ENCODE measurements at regions not wholly inside any gene's neighbourhood (a gene's known extent, or its start where the extent isn't known, plus 50 kb on each side); places are given as distances from the start of the nearest gene placed in this dataset.

DNA sequence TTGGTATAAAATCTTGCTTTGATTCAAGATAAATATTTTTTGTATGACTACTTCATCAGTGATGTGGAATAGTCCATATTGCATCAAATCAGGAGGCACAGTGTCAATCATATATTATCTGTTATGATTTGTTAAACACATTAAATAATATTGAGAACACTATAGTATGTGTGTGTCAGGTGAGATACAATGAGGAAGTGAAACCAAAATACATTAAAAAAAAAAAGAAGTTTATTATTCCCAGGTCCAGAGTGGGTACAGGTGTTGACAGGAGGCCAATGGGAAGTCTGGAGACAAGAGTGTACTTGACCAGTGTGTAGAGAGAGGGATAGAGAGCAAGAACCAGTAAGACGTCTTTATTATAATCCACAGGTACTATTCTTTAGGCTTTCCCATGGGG, 292.6 kb downstream of the FSIP2 start:
- intact Hi-C loops (cut with DNase I; ENCODE audit: low total_unique reads): no loop called here
- no peak for TF ChIP-seq POLR2A (IDR thresholded peaks at IDR 0.05)
- TF ChIP-seq POLR2AphosphoS5 (IDR thresholded peaks at IDR 0.05): no peak
- TF ChIP-seq, protein P1, sequence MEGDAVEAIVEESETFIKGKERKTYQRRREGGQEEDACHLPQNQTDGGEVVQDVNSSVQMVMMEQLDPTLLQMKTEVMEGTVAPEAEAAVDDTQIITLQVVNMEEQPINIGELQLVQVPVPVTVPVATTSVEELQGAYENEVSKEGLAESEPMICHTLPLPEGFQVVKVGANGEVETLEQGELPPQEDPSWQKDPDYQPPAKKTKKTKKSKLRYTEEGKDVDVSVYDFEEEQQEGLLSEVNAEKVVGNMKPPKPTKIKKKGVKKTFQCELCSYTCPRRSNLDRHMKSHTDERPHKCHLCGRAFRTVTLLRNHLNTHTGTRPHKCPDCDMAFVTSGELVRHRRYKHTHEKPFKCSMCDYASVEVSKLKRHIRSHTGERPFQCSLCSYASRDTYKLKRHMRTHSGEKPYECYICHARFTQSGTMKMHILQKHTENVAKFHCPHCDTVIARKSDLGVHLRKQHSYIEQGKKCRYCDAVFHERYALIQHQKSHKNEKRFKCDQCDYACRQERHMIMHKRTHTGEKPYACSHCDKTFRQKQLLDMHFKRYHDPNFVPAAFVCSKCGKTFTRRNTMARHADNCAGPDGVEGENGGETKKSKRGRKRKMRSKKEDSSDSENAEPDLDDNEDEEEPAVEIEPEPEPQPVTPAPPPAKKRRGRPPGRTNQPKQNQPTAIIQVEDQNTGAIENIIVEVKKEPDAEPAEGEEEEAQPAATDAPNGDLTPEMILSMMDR (IDR thresholded peaks at IDR 0.05 in 8 of 11, conservative IDR thresholded peaks at IDR 0.05 in 3 of 11): no peak

DNA sequence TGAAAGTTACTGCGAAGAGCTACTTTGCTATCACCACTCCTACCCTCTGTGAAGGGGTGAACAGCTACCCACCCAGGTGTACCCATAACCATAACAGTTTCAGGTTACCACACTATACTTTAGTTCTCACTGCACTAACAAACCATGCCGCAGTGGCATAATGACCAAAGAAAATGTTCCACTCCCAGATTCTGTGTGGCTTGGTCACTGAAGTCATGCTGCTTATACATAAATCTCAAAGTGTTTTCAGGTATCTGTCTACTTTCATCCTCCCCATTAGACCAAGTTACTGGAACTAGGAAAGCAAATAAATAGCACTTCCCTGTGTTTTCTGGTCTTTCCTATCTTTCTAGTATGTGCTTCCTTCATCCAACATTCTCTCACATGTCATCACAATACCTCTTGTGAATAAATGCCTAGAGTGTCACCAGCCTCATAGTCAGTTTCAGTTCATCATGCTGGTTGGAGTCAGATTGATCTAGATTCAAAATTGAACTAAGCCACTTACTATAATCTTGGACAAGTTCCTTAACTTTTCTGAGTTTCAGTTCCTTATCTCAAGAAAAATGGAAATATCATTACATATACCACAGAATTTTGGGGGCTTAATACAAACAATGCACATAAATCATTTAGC, 293.6 kb downstream of the FSIP2 start:
- Histone ChIP-seq H3K4me3 (no peak overlapping the region), H3K36me3 (no peaks in the 10 kb centered on the region), H3K27ac (no peak overlapping the region), H3K9me3 (no peaks in the 10 kb centered on the region), H3K27me3 (replicated peaks in 1 of 7) (no peaks in the 10 kb centered on the region), H3K4me1 (no peaks in the 10 kb centered on the region)
- 91 to 98% (median 93%) methylated on average over 2 of the region's 2 CpGs for WGBS, 5 donors
- DNase-seq: no peak
- TF ChIP-seq, protein P1 (IDR thresholded peaks at IDR 0.05 in 8 of 11, conservative IDR thresholded peaks at IDR 0.05 in 3 of 11): no peak
- TF ChIP-seq POLR2AphosphoS5 (IDR thresholded peaks at IDR 0.05): no peak
- TF ChIP-seq POLR2A (IDR thresholded peaks at IDR 0.05): no peak
- intact Hi-C loops (cut with DNase I; ENCODE audit: low total_unique reads): no loop called here

More for the DNA sequence above, 292.6 kb downstream of the FSIP2 start:
- 88 to 96% (median 91%) methylated on average over 1 of the region's 1 CpG for WGBS, 5 donors
- H3K4me3 ChIP-seq: no peak overlapping the region
- H3K4me1 ChIP-seq: no peaks in the 10 kb centered on the region
- no peak for DNase-seq
- H3K27ac ChIP-seq: no peak overlapping the region
- no peaks in the 10 kb centered on the region for H3K27me3 ChIP-seq (replicated peaks in 1 of 7)
- H3K9me3 ChIP-seq: no peaks in the 10 kb centered on the region
- no peaks in the 10 kb centered on the region for H3K36me3 ChIP-seq

DNA sequence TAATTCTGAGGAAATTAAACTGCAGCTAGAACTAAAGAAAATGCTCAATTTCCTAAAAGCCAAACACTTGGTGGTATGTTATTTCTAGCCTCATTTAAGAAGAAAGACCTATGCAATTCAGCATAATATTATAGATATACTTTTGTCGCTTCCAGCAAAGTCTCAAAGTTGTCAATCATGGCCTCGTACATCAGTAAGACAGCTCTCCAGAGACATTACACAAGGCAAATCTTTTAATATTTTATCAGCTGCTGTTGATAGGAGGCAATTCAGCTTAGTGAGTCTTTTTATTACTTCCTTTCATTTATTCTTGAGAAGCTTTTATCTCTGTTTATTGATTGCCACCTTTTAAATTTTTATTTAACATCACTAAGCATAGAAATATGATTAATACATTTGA, 294.3 kb downstream of the FSIP2 start:
- no peaks in the 10 kb centered on the region for H3K36me3 ChIP-seq
- H3K4me3 ChIP-seq: no peak overlapping the region
- intact Hi-C loops (cut with DNase I; ENCODE audit: low total_unique reads): no loop called here
- no peak for DNase-seq
- TF ChIP-seq POLR2A (IDR thresholded peaks at IDR 0.05) (no peak), POLR2AphosphoS5 (IDR thresholded peaks at IDR 0.05) (no peak)
- TF ChIP-seq, protein P1 (IDR thresholded peaks at IDR 0.05 in 8 of 11, conservative IDR thresholded peaks at IDR 0.05 in 3 of 11): no peak
- no peaks in the 10 kb centered on the region for H3K4me1 ChIP-seq
- no peaks in the 10 kb centered on the region for H3K9me3 ChIP-seq
- no peaks in the 10 kb centered on the region for H3K27me3 ChIP-seq (replicated peaks in 1 of 7)
- WGBS, 5 donors: 89 to 93% (median 91%) methylated on average over 2 of the region's 2 CpGs
- H3K27ac ChIP-seq: no peak overlapping the region

DNA sequence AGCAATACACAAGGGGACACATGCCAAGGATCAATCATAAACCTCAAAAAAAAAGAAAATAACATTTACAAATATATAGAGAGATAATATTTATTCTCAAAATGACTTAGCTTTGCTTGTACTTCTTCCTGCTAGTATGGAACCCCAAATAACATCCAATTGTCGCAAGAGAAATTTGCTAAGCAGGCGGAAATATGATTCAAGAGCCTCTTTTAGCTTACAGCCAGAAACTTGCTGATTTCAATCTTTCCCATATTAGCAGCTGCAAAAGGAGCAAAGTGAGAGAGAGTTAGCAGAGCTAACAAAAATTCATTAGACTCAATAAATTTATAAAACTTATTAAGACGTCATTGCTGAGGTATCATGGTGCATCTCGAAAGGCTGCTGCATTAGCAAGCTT, 294.9 kb downstream of the FSIP2 start:
- WGBS, 5 donors: 87 to 93% (median 90%) methylated on average over 4 of the region's 4 CpGs
- Histone ChIP-seq H3K4me1 (no peaks in the 10 kb centered on the region), H3K9me3 (no peaks in the 10 kb centered on the region), H3K27me3 (replicated peaks in 1 of 7) (no peaks in the 10 kb centered on the region), H3K27ac (no peak overlapping the region), H3K36me3 (no peaks in the 10 kb centered on the region), H3K4me3 (no peak overlapping the region)
- TF ChIP-seq POLR2AphosphoS5 (IDR thresholded peaks at IDR 0.05): no peak
- TF ChIP-seq, protein P1 (IDR thresholded peaks at IDR 0.05 in 8 of 11, conservative IDR thresholded peaks at IDR 0.05 in 3 of 11): no peak
- TF ChIP-seq POLR2A (IDR thresholded peaks at IDR 0.05): no peak
- no peak for DNase-seq
- intact Hi-C loops (cut with DNase I; ENCODE audit: low total_unique reads): no loop called here

All from spleen (tissue), 11 donors.